SU-DHL-6 (cell line): ENCODE measurements at regions not wholly inside any gene's neighbourhood (a gene's known extent, or its start where the extent isn't known, plus 50 kb on each side); places are given as distances from the start of the nearest gene placed in this dataset.

Experiments used
- H2AFZ ChIP-seq: fragments of 200-600 bp; sonication (generic); 2 replicates; pipeline ENCODE4 v1.6.1; 2014; ENCODE audit warnings: low read depth, mild to moderate bottlenecking, moderate library complexity, mixed read lengths, antibody characterized with exemption, low read length; ENCODE audit not compliant: severe bottlenecking
- H3F3A ChIP-seq: fragments of 200-600 bp; shearing (Covaris generic); 2 replicates; pipeline ENCODE4 v1.6.0; 2016; ENCODE audit warnings: antibody characterized with exemption, mild to moderate bottlenecking; ENCODE audit not compliant: insufficient read depth
- H3K27ac ChIP-seq: fragments of 200-600 bp; sonication (generic); 2 replicates; pipeline ENCODE4 v1.5.1; 2016; ENCODE audit warnings: low read depth, mild to moderate bottlenecking, low read length, moderate library complexity, mixed read lengths
- H3K27me3 ChIP-seq: fragments of 200-600 bp; sonication (generic), shearing (Covaris generic); 2 replicates; pipeline ENCODE4 v1.6.0; 2014; ENCODE audit warnings: mild to moderate bottlenecking, low read length
- H3K36me3 ChIP-seq: fragments of 200-600 bp; sonication (generic); 2 replicates; pipeline ENCODE4 v1.6.1; 2014; ENCODE audit warnings: mild to moderate bottlenecking, low read length, mixed read lengths
- H3K4me2 ChIP-seq: fragments of 300-600, 200-600 bp; shearing (Covaris generic), sonication (generic); 2 replicates; pipeline ENCODE4 v1.6.0; 2014; ENCODE audit warnings: low read length, low read depth, mild to moderate bottlenecking; ENCODE audit not compliant: poor library complexity, severe bottlenecking
- H3K4me3 ChIP-seq: fragments of 200-600 bp; sonication (generic); 2 replicates; pipeline ENCODE4 v1.5.1; 2014; ENCODE audit warnings: antibody characterized with exemption, low read length, mild to moderate bottlenecking, mixed read lengths; ENCODE audit not compliant: insufficient read depth, poor library complexity, severe bottlenecking
- H3K79me2 ChIP-seq: fragments of 200-600 bp; sonication (generic); 2 replicates; pipeline ENCODE4 v1.6.1; 2014; ENCODE audit warnings: mild to moderate bottlenecking, low read length, moderate library complexity; ENCODE audit not compliant: insufficient read depth
- H3K9ac ChIP-seq: fragments of 200-600 bp; sonication (generic); 2 replicates; pipeline ENCODE4 v1.7.0; 2014; ENCODE audit warnings: mild to moderate bottlenecking, low read length
- H3K9me2 ChIP-seq: fragments of 200-600 bp; sonication (generic); replicated peaks from 2 replicates; pipeline ENCODE4 v1.6.1; 2014; ENCODE audit warnings: low read length; ENCODE audit not compliant: insufficient read depth
- H3K9me3 ChIP-seq: fragments of 200-600 bp; sonication (generic); 2 replicates; pipeline ENCODE4 v1.6.1; 2014; ENCODE audit warnings: low read length, mixed read lengths; ENCODE audit not compliant: insufficient read depth
- H4K20me1 ChIP-seq: fragments of 200-600 bp; sonication (generic); 2 replicates; pipeline ENCODE4 v1.6.1; 2014; ENCODE audit warnings: low read depth, mild to moderate bottlenecking, antibody characterized with exemption, low read length, moderate library complexity, mixed read lengths
- CTCF ChIP-seq: fragments of 200-600 bp; sonication (generic); IDR thresholded peaks from one replicate; pipeline ENCODE4 v1.5.1; 2017; ENCODE audit warnings: antibody characterized with exemption, mild to moderate bottlenecking, low read length, moderate library complexity; ENCODE audit not compliant: insufficient read depth, poor library complexity, severe bottlenecking
- EZH2phosphoT487 ChIP-seq: fragments of 200-600 bp; sonication (generic), shearing (Covaris generic); conservative IDR thresholded peaks from 2 replicates; pipeline ENCODE4 v1.6.1; 2018; ENCODE audit warnings: mild to moderate bottlenecking, antibody characterized with exemption, low read length, moderate library complexity, mixed read lengths

DNA sequence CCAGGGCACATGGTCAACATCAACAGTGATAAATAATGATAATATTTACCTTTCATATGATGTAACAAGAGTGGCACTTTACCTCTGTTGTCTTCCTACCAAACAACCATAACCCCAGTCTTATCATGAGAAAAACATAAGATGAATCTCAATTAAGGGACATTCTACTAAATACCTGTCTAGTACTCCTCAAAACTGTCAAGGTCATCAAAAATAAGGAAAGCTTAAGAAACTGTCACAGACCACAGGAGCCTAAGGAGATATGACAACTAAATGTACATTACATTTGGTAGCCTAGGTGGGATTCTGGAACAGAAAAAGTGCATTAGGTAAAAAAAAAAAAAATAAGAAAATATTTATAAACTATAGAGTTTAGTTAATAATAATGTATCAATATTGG lies 118.1 kb downstream of the CCDC34 start:
- H3F3A ChIP-seq = no peaks in the 10 kb centered on the region
- no peak overlapping the region for H3K4me2 ChIP-seq
- no peaks in the 10 kb centered on the region for H3K9me3 ChIP-seq
- no peak for TF ChIP-seq CTCF
- no peak for TF ChIP-seq EZH2phosphoT487
- no peaks in the 10 kb centered on the region for H3K79me2 ChIP-seq
- no peak overlapping the region for H3K9ac ChIP-seq
- no peaks in the 10 kb centered on the region for H4K20me1 ChIP-seq
- H3K36me3 ChIP-seq = no peaks in the 10 kb centered on the region
- H3K27ac ChIP-seq = no peak overlapping the region
- H3K9me2 ChIP-seq = no peaks in the 10 kb centered on the region
- H3K4me3 ChIP-seq = no peak overlapping the region
- H2AFZ ChIP-seq = no peak overlapping the region
- H3K27me3 ChIP-seq = no peaks in the 10 kb centered on the region

GRCh38 chr11:27242591-27242990 lies 120.4 kb downstream of the CCDC34 start:
- TF ChIP-seq EZH2phosphoT487 (no peak), CTCF (no peak)
- Histone ChIP-seq H3K9me2 (no peaks in the 10 kb centered on the region), H3K79me2 (no peaks in the 10 kb centered on the region), H3K9me3 (no peaks in the 10 kb centered on the region), H3K27ac (no peak overlapping the region), H3K9ac (no peak overlapping the region), H3K4me3 (no peak overlapping the region), H3F3A (no peaks in the 10 kb centered on the region), H2AFZ (no peak overlapping the region), H3K27me3 (no peaks in the 10 kb centered on the region), H3K4me2 (no peak overlapping the region), H3K36me3 (no peaks in the 10 kb centered on the region), H4K20me1 (no peaks in the 10 kb centered on the region)

GRCh38 chr11:27241311-27242122 lies 121.5 kb downstream of the CCDC34 start:
- Histone ChIP-seq H3K27me3 (no peaks in the 10 kb centered on the region), H3K9ac (no peak overlapping the region), H3F3A (no peaks in the 10 kb centered on the region), H3K36me3 (no peaks in the 10 kb centered on the region), H3K4me3 (no peak overlapping the region), H3K4me2 (no peak overlapping the region), H4K20me1 (no peaks in the 10 kb centered on the region), H3K79me2 (no peaks in the 10 kb centered on the region), H3K9me2 (no peaks in the 10 kb centered on the region), H3K9me3 (no peaks in the 10 kb centered on the region), H3K27ac (no peak overlapping the region), H2AFZ (no peak overlapping the region)
- no peak for TF ChIP-seq CTCF
- TF ChIP-seq EZH2phosphoT487 = no peak
